Activated CD4-positive, alpha-beta T cell treated with anti-CD3 and anti-CD28 coated beads, Interleukin-2, amount 50 U/mL, for 48 hours (primary cell): ENCODE measurements at regions not wholly inside any gene's neighbourhood (a gene's known extent, or its start where the extent isn't known, plus 50 kb on each side); places are given as distances from the start of the nearest gene placed in this dataset.

Experiments used
- DNase-seq, 2 experiments: peaks; one replicate each; pipeline ENCODE4 v3.0.0-alpha.2; 2020

- no peak for DNase-seq
These were observed 169.6 kb downstream of the BRD1 start for GRCh38 chr22:49657974-49658590.

GRCh38 chr22:49657275-49657973, 170.2 kb downstream of the BRD1 start:
- peak; percentile 78 to 82 for DNase-seq

- peak; percentile 51 to 62 for DNase-seq
These were observed 170.8 kb downstream of the BRD1 start for GRCh38 chr22:49656883-49657274.

GRCh38 chr22:49656291-49656851, 171.3 kb downstream of the BRD1 start:
- no peak for DNase-seq

- no peak for DNase-seq
These were observed 172.4 kb downstream of the BRD1 start for GRCh38 chr22:49655168-49655812.

- DNase-seq, result no peak
These were observed 177.1 kb downstream of the BRD1 start for GRCh38 chr22:49650336-49651241.

- DNase-seq, result no peak
These were observed 178.3 kb downstream of the BRD1 start for GRCh38 chr22:49649166-49650068.

- no peak for DNase-seq
These were observed 179.6 kb downstream of the BRD1 start for GRCh38 chr22:49648053-49648452.

- DNase-seq, result no peak
These were observed 180.0 kb downstream of the BRD1 start for GRCh38 chr22:49647627-49648026.

GRCh38 chr22:49646876-49647275, 180.8 kb downstream of the BRD1 start:
- DNase-seq, result no peak

- DNase-seq, result no peak
These were observed 181.7 kb downstream of the BRD1 start for GRCh38 chr22:49645791-49646550.

- DNase-seq, result no peak
These were observed 182.4 kb downstream of the BRD1 start for GRCh38 chr22:49645257-49645656.

GRCh38 chr22:49643998-49644397, 183.7 kb downstream of the BRD1 start:
- DNase-seq, result no peak

- DNase-seq, result no peak
These were observed 184.2 kb downstream of the BRD1 start for GRCh38 chr22:49643466-49643865.

GRCh38 chr22:49642741-49643140, 184.9 kb downstream of the BRD1 start:
- no peak for DNase-seq

- no peak for DNase-seq
These were observed 185.3 kb downstream of the BRD1 start for GRCh38 chr22:49642331-49642730.

GRCh38 chr22:49641770-49642313, 185.8 kb downstream of the BRD1 start:
- DNase-seq, result no peak

GRCh38 chr22:49640366-49641095, 187.1 kb downstream of the BRD1 start:
- DNase-seq, result no peak

GRCh38 chr22:49639956-49640355, 187.7 kb downstream of the BRD1 start:
- DNase-seq, result no peak

GRCh38 chr22:49638788-49639187, 188.9 kb downstream of the BRD1 start:
- no peak for DNase-seq
